HEK293 (cell line): ENCODE measurements at regions not wholly inside any gene's neighbourhood (a gene's known extent, or its start where the extent isn't known, plus 50 kb on each side); places are given as distances from the start of the nearest gene placed in this dataset.

Experiments used
- CTCF ChIA-PET: fragments of 350-600 bp; formaldehyde crosslinking; extraction: SDS; loops from one replicate; lab custom pipeline; 2021; ENCODE audit warnings: antibody characterized with exemption; lab: Yijun Ruan, JAX
- POLR2A ChIA-PET: fragments of 300-600 bp; formaldehyde crosslinking; extraction: SDS; loops from one replicate; lab custom pipeline; 2020; ENCODE audit warnings: antibody characterized with exemption, inconsistent platforms; lab: Yijun Ruan, JAX
- H3K27ac ChIP-seq: fragments of 200-500 bp; sonication (Bioruptor generic); 2 replicates; pipeline ENCODE4 v1.5.1; 2014; ENCODE audit warnings: low read depth, low read length, control low read depth, inconsistent platforms; ENCODE audit errors: extremely low read depth
- H3K36me3 ChIP-seq, 2 experiments: fragments of 200-500 bp in 1 of 2; sonication (Bioruptor generic) in 1 of 2; 1 replicate in 1 of 2; 2 replicates in 1 of 2; pipeline ENCODE4 v1.5.1; 2014 to 2017; ENCODE audit warnings: inconsistent platforms in 2 of 2, low read length in 2 of 2; ENCODE audit not compliant: control insufficient read depth in 2 of 2, insufficient read depth in 1 of 2
- H3K4me1 ChIP-seq: fragments of 200-500 bp; sonication (Bioruptor generic); 2 replicates; pipeline ENCODE4 v1.5.1; 2014; ENCODE audit warnings: mild to moderate bottlenecking, low read length, inconsistent platforms; ENCODE audit not compliant: control insufficient read depth, insufficient read depth
- H3K4me3 ChIP-seq: 2 replicates; pipeline ENCODE4 v1.5.1; 2011; ENCODE audit warnings: low read depth, mild to moderate bottlenecking, control low read depth, low read length, moderate library complexity
- H3K9me3 ChIP-seq: fragments of 200-500 bp; sonication (Bioruptor generic); 2 replicates; pipeline ENCODE4 v1.5.1; 2014; ENCODE audit warnings: low read depth, low read length, inconsistent platforms; ENCODE audit not compliant: control insufficient read depth, insufficient read depth
- BCL11A ChIP-seq: fragments of 450-650 bp; formaldehyde crosslinking; IDR thresholded peaks from 2 replicates; pipeline ENCODE4 v1.5.1; 2016; ENCODE audit warnings: low read depth, missing biosample characterization, missing genetic modification characterization
- INSM2 ChIP-seq: fragments of 450-650 bp; formaldehyde crosslinking; IDR thresholded peaks from 2 replicates; pipeline ENCODE4 v1.5.1; 2016; ENCODE audit warnings: missing biosample characterization, missing genetic modification characterization
- KLF7 ChIP-seq: fragments of 450-650 bp; formaldehyde crosslinking; IDR thresholded peaks from 2 replicates; pipeline ENCODE4 v1.5.1; 2016; ENCODE audit warnings: missing biosample characterization, missing genetic modification characterization, borderline replicate concordance
- MEIS1 ChIP-seq: sonication (generic); formaldehyde crosslinking; IDR thresholded peaks from 2 replicates; pipeline ENCODE4 v1.8.1; 2022; ENCODE audit warnings: missing genetic modification reagents, mild to moderate bottlenecking, borderline replicate concordance
- MYNN ChIP-seq: fragments of 450-650 bp; formaldehyde crosslinking; IDR thresholded peaks from 2 replicates; pipeline ENCODE4 v1.5.1; 2016; ENCODE audit warnings: missing biosample characterization, missing genetic modification characterization, borderline replicate concordance
- OSR2 ChIP-seq: fragments of 450-650 bp; formaldehyde crosslinking; IDR thresholded peaks from 2 replicates; pipeline ENCODE4 v1.5.1; 2016; ENCODE audit warnings: missing biosample characterization, missing genetic modification characterization
- PRDM6 ChIP-seq: fragments of 450-650 bp; formaldehyde crosslinking; IDR thresholded peaks from 2 replicates; pipeline ENCODE4 v1.5.1; 2017; ENCODE audit warnings: missing biosample characterization, missing genetic modification characterization
- REPIN1 ChIP-seq: fragments of 450-650 bp; formaldehyde crosslinking; IDR thresholded peaks from 2 replicates; pipeline ENCODE4 v1.5.1; 2017; ENCODE audit warnings: missing biosample characterization, missing genetic modification characterization, low read depth
- SCRT2 ChIP-seq: fragments of 450-650 bp; formaldehyde crosslinking; IDR thresholded peaks from 2 replicates; pipeline ENCODE4 v1.5.1; 2016; ENCODE audit warnings: missing biosample characterization, missing genetic modification characterization
- TRIM28 ChIP-seq: IDR thresholded peaks from 2 replicates; pipeline ENCODE4 v1.6.1; 2011; ENCODE audit warnings: low read length, control low read depth, borderline replicate concordance
- ZBTB17 ChIP-seq: fragments of 450-650 bp; formaldehyde crosslinking; IDR thresholded peaks from 2 replicates; pipeline ENCODE4 v1.5.1; 2016; ENCODE audit warnings: missing biosample characterization, missing genetic modification characterization
- ZBTB6 ChIP-seq: fragments of 450-650 bp; formaldehyde crosslinking; IDR thresholded peaks from 2 replicates; pipeline ENCODE4 v1.5.1; 2017; ENCODE audit warnings: missing biosample characterization, missing genetic modification characterization
- ZNF132 ChIP-seq: fragments of 450-650 bp; formaldehyde crosslinking; IDR thresholded peaks from 2 replicates; pipeline ENCODE4 v1.5.1; 2017; ENCODE audit warnings: missing biosample characterization, missing genetic modification characterization, borderline replicate concordance
- ZNF146 ChIP-seq: fragments of 450-650 bp; formaldehyde crosslinking; IDR thresholded peaks from 2 replicates; pipeline ENCODE4 v1.5.1; 2016; ENCODE audit warnings: missing biosample characterization, missing genetic modification characterization
- ZNF155 ChIP-seq: fragments of 450-650 bp; formaldehyde crosslinking; IDR thresholded peaks from 2 replicates; pipeline ENCODE4 v1.5.1; 2016; ENCODE audit warnings: missing biosample characterization, missing genetic modification characterization
- ZNF24 ChIP-seq: fragments of 450-650 bp; formaldehyde crosslinking; IDR thresholded peaks from 2 replicates; pipeline ENCODE4 v1.5.1; 2016; ENCODE audit warnings: missing biosample characterization, missing genetic modification characterization
- ZNF266 ChIP-seq: fragments of 450-650 bp; formaldehyde crosslinking; IDR thresholded peaks from 2 replicates; pipeline ENCODE4 v1.5.1; 2016; ENCODE audit warnings: missing biosample characterization, missing genetic modification characterization, low read depth
- ZNF274 ChIP-seq, 2 experiments: fragments of 200-500 bp in 1 of 2; fragments of 450-650 bp in 1 of 2; sonication (Bioruptor generic) in 1 of 2; formaldehyde crosslinking in 1 of 2; IDR thresholded peaks; 2 replicates each; pipeline versions ENCODE4 v1.5.1 to v1.6.1; 2014 to 2016; ENCODE audit warnings: borderline replicate concordance in 1 of 2, inconsistent platforms in 1 of 2, low read length in 1 of 2, missing biosample characterization in 1 of 2, missing genetic modification characterization in 1 of 2
- ZNF423 ChIP-seq: fragments of 450-650 bp; formaldehyde crosslinking; IDR thresholded peaks from 2 replicates; pipeline ENCODE4 v1.5.1; 2016; ENCODE audit warnings: missing biosample characterization, missing genetic modification characterization
- ZNF433 ChIP-seq: fragments of 450-650 bp; formaldehyde crosslinking; IDR thresholded peaks from 2 replicates; pipeline ENCODE4 v1.5.1; 2016; ENCODE audit warnings: missing biosample characterization, missing genetic modification characterization, low read depth
- ZNF501 ChIP-seq: fragments of 450-650 bp; formaldehyde crosslinking; IDR thresholded peaks from 2 replicates; pipeline ENCODE4 v1.5.1; 2016; ENCODE audit warnings: missing biosample characterization, missing genetic modification characterization
- ZNF510 ChIP-seq: fragments of 450-650 bp; formaldehyde crosslinking; IDR thresholded peaks from 2 replicates; pipeline ENCODE4 v1.5.1; 2018; ENCODE audit warnings: mild to moderate bottlenecking, missing genetic modification characterization, missing biosample characterization; ENCODE audit not compliant: insufficient replicate concordance
- ZNF529 ChIP-seq: fragments of 450-650 bp; formaldehyde crosslinking; IDR thresholded peaks from 2 replicates; pipeline ENCODE4 v1.5.1; 2017; ENCODE audit warnings: missing genetic modification characterization, missing biosample characterization; ENCODE audit not compliant: insufficient replicate concordance
- ZNF623 ChIP-seq: fragments of 450-650 bp; formaldehyde crosslinking; IDR thresholded peaks from 2 replicates; pipeline ENCODE4 v1.5.1; 2016; ENCODE audit warnings: missing biosample characterization, missing genetic modification characterization
- ZNF660 ChIP-seq: fragments of 450-650 bp; IDR thresholded peaks from 2 replicates; pipeline ENCODE4 v1.5.1; 2018; ENCODE audit warnings: missing biosample characterization, mild to moderate bottlenecking, missing genetic modification characterization
- ZNF707 ChIP-seq: fragments of 450-650 bp; formaldehyde crosslinking; IDR thresholded peaks from 2 replicates; pipeline ENCODE4 v1.5.1; 2016; ENCODE audit warnings: missing biosample characterization, missing genetic modification characterization
- ZNF76 ChIP-seq: fragments of 450-650 bp; formaldehyde crosslinking; IDR thresholded peaks from 2 replicates; pipeline ENCODE4; 2016; ENCODE audit warnings: low read depth, missing biosample characterization, missing genetic modification characterization, borderline replicate concordance
- ZXDB ChIP-seq: fragments of 450-650 bp; formaldehyde crosslinking; IDR thresholded peaks from 2 replicates; pipeline ENCODE4 v1.5.1; 2016; ENCODE audit warnings: missing biosample characterization, missing genetic modification characterization

GRCh38 chr3:34175636-34176176 lies 377.3 kb downstream of the PDCD6IP start:
- H3K27ac ChIP-seq: no peak overlapping the region
- no peak for TF ChIP-seq ZNF510 (tag by site-specific recombination)
- no peak for TF ChIP-seq BCL11A
- no peak for TF ChIP-seq ZXDB (tag by site-specific recombination)
- no peak for TF ChIP-seq ZNF146
- TF ChIP-seq ZNF155: no peak
- TF ChIP-seq ZNF423 (tag by site-specific recombination): no peak
- TF ChIP-seq ZNF76 (tag by site-specific recombination): no peak
- no peak for TF ChIP-seq ZNF707
- TF ChIP-seq ZNF24: no peak
- TF ChIP-seq MYNN: no peak
- ChIA-PET POLR2A (no interaction called here), CTCF (interaction anchor here (0.6 kb wide), 1 partner anchor 25 kb away, joined by 3 read pairs; no protein-coding TSS in a partner anchor)
- no peaks in the 10 kb centered on the region for H3K9me3 ChIP-seq
- H3K4me1 ChIP-seq: no peaks in the 10 kb centered on the region
- no peak overlapping the region for H3K4me3 ChIP-seq
- H3K36me3 ChIP-seq: no peaks in the 10 kb centered on the region

GRCh38 chr3:34176723-34177122 lies 378.3 kb downstream of the PDCD6IP start:
- no peak overlapping the region for H3K27ac ChIP-seq
- H3K4me3 ChIP-seq: no peak overlapping the region
- TF ChIP-seq INSM2 (tag by site-specific recombination): no peak
- no peak for TF ChIP-seq PRDM6 (tag by site-specific recombination)
- TF ChIP-seq REPIN1 (tag by site-specific recombination): no peak
- TF ChIP-seq SCRT2 (tag by site-specific recombination): no peak
- no peak for TF ChIP-seq ZBTB6 (tag by site-specific recombination)
- no peak for TF ChIP-seq ZNF132 (tag by site-specific recombination)
- no peak for TF ChIP-seq TRIM28
- no peaks in the 10 kb centered on the region for H3K9me3 ChIP-seq
- CTCF ChIA-PET: interaction anchor here (0.6 kb wide), 1 partner anchor 63 kb away, joined by 3 read pairs; no protein-coding TSS in a partner anchor
- H3K36me3 ChIP-seq: no peaks in the 10 kb centered on the region
- H3K4me1 ChIP-seq: no peaks in the 10 kb centered on the region
- POLR2A ChIA-PET: no interaction called here

GRCh38 chr3:34178415-34178814 lies 380.0 kb downstream of the PDCD6IP start:
- H3K4me1 ChIP-seq: no peaks in the 10 kb centered on the region
- H3K27ac ChIP-seq: no peak overlapping the region
- H3K4me3 ChIP-seq: no peak overlapping the region
- H3K36me3 ChIP-seq: no peaks in the 10 kb centered on the region
- ChIA-PET CTCF (no interaction called here), POLR2A (no interaction called here)
- no peaks in the 10 kb centered on the region for H3K9me3 ChIP-seq
- no peak for TF ChIP-seq OSR2
- no peak for TF ChIP-seq ZNF501
- TF ChIP-seq MEIS1 (CRISPR knock-in tag): no peak
- no peak for TF ChIP-seq PRDM6 (tag by site-specific recombination)
- no peak for TF ChIP-seq ZBTB17
- TF ChIP-seq ZNF529 (tag by site-specific recombination): no peak
- TF ChIP-seq KLF7 (tag by site-specific recombination): no peak
- TF ChIP-seq ZNF660: no peak
- no peak for TF ChIP-seq ZNF433 (tag by site-specific recombination)
- no peak for TF ChIP-seq ZNF623
- TF ChIP-seq ZNF274 (IDR thresholded peaks at IDR 0.05; ENCODE audit: low read length): no peak
- TF ChIP-seq ZNF274 (tag by site-specific recombination; IDR thresholded peaks at IDR 0.05; ENCODE audit: borderline replicate concordance): no peak
- no peak for TF ChIP-seq ZNF266 (tag by site-specific recombination)
